Suppressor macrophage treated with lipopolysaccharide for 4 hours (primary cell): ENCODE measurements at regions not wholly inside any gene's neighbourhood (a gene's known extent, or its start where the extent isn't known, plus 50 kb on each side); places are given as distances from the start of the nearest gene placed in this dataset.
A peak's percentile ranks its signal among the peaks of the same experiment; 100 is the strongest.

Experiments used
- DNase-seq: peaks from one replicate; pipeline ENCODE4 v3.0.0-alpha.2; 2020

- no peak for DNase-seq
Observed at GRCh38 chr6:74145931-74146330, 449.9 kb downstream of the CD109 start.

- no peak for DNase-seq
Observed at GRCh38 chr6:74137911-74138310, 441.9 kb downstream of the CD109 start.

- DNase-seq, result no peak
Observed at GRCh38 chr6:74134327-74134726, 438.3 kb downstream of the CD109 start.

- DNase-seq, result no peak
Observed at GRCh38 chr6:74133073-74133472, 437.1 kb downstream of the CD109 start.

GRCh38 chr6:74130641-74131040 lies 434.6 kb downstream of the CD109 start:
- DNase-seq, result no peak

GRCh38 chr6:74128536-74128935 lies 432.5 kb downstream of the CD109 start:
- no peak for DNase-seq

GRCh38 chr6:74117113-74117512 lies 421.1 kb downstream of the CD109 start:
- DNase-seq, result no peak

GRCh38 chr6:74115674-74116073 lies 419.7 kb downstream of the CD109 start:
- no peak for DNase-seq

- peak; percentile 58 for DNase-seq
Observed at GRCh38 chr6:74114428-74114827, 418.4 kb downstream of the CD109 start.

GRCh38 chr6:74113901-74114300 lies 417.9 kb downstream of the CD109 start:
- no peak for DNase-seq

GRCh38 chr6:74103417-74103816 lies 407.4 kb downstream of the CD109 start:
- no peak for DNase-seq

- DNase-seq, result no peak
Observed at GRCh38 chr6:74100719-74101287, 404.8 kb downstream of the CD109 start.

GRCh38 chr6:74096329-74096728 lies 400.3 kb downstream of the CD109 start:
- DNase-seq, result no peak

- DNase-seq, result no peak
Observed at GRCh38 chr6:74093361-74093760, 397.4 kb downstream of the CD109 start.

GRCh38 chr6:74091794-74092157 lies 395.8 kb downstream of the CD109 start:
- no peak for DNase-seq

- DNase-seq, result peak; percentile 57
Observed at GRCh38 chr6:74091136-74091793, 395.3 kb downstream of the CD109 start.

- DNase-seq, result no peak
Observed at GRCh38 chr6:74087899-74088298, 391.9 kb downstream of the CD109 start.

- DNase-seq, result no peak
Observed at GRCh38 chr6:74075896-74076295, 379.9 kb downstream of the CD109 start.

GRCh38 chr6:74075323-74075722 lies 379.3 kb downstream of the CD109 start:
- no peak for DNase-seq

- DNase-seq, result no peak
Observed at GRCh38 chr6:74074645-74075044, 378.6 kb downstream of the CD109 start.

GRCh38 chr6:74073999-74074398 lies 378.0 kb downstream of the CD109 start:
- no peak for DNase-seq

GRCh38 chr6:74073429-74073828 lies 377.4 kb downstream of the CD109 start:
- DNase-seq, result no peak

GRCh38 chr6:74071214-74071613 lies 375.2 kb downstream of the CD109 start:
- DNase-seq, result no peak

- DNase-seq, result no peak
Observed at GRCh38 chr6:74070711-74071110, 374.7 kb downstream of the CD109 start.

- peak; percentile 0 for DNase-seq
Observed at GRCh38 chr6:74070091-74070490, 374.1 kb downstream of the CD109 start.
